H1 (cell line): ENCODE measurements at regions not wholly inside any gene's neighbourhood (a gene's known extent, or its start where the extent isn't known, plus 50 kb on each side); places are given as distances from the start of the nearest gene placed in this dataset.

ENCODE experiments used
- CTCF ChIA-PET: fragments of 300-600 bp; sonication (Branson Sonifier 250); formaldehyde crosslinking; loops from one replicate; lab custom pipeline; 2021; ENCODE audit not compliant: partially characterized antibody; lab: Charles Lee
- POLR2A ChIA-PET: fragments of 300-600 bp; sonication (Branson Sonifier 250); formaldehyde crosslinking; loops from one replicate; lab custom pipeline; 2021; ENCODE audit warnings: inconsistent platforms; ENCODE audit not compliant: partially characterized antibody; lab: Charles Lee
- DNase-seq, 2 experiments: peaks; one replicate each; pipeline versions ENCODE4 v3.0.0 to v3.0.0-alpha.2; 2010 to 2022; ENCODE audit warnings: low spot score in 2 of 2, low read depth in 1 of 2, mixed read lengths in 1 of 2
- FAIRE-seq: peaks from 2 replicates; lab custom pipeline; 2011; peaks lifted over from hg19 to GRCh38; lab: Jason Lieb, UNC
- H2AFZ ChIP-seq: 2 replicates; pipeline ENCODE4 v1.8.1; 2012; ENCODE audit warnings: low read length, inconsistent platforms
- H2AK5ac ChIP-seq: 2 replicates; pipeline ENCODE4 v1.6.1; 2013; ENCODE audit warnings: low read depth, low read length
- H2BK120ac ChIP-seq: replicated peaks from 2 replicates; pipeline ENCODE3; 2013; ENCODE audit warnings: low read depth, low read length, inconsistent platforms
- H2BK12ac ChIP-seq: 2 replicates; pipeline ENCODE4 v1.6.1; 2013; ENCODE audit warnings: low read depth, low read length
- H2BK15ac ChIP-seq: 2 replicates; pipeline ENCODE4 v1.6.1; 2013; ENCODE audit warnings: low read length
- H2BK20ac ChIP-seq: 2 replicates; pipeline ENCODE4 v1.6.1; 2013; ENCODE audit warnings: low read length
- H2BK5ac ChIP-seq: 2 replicates; pipeline ENCODE4 v1.6.1; 2013; ENCODE audit warnings: low read depth, low read length
- H3K14ac ChIP-seq: 2 replicates; pipeline ENCODE4 v1.6.1; 2013; ENCODE audit warnings: inconsistent platforms; ENCODE audit not compliant: insufficient read length
- H3K18ac ChIP-seq: 2 replicates; pipeline ENCODE4 v1.6.1; 2013; ENCODE audit warnings: low read length; ENCODE audit errors: extremely low read depth
- H3K23ac ChIP-seq: 2 replicates; pipeline ENCODE4 v1.6.1; 2013; ENCODE audit warnings: inconsistent platforms; ENCODE audit not compliant: insufficient read length
- H3K23me2 ChIP-seq: 2 replicates; pipeline ENCODE4 v1.6.1; 2013; ENCODE audit warnings: low read depth, low read length
- H3K27ac ChIP-seq: 2 replicates; pipeline ENCODE4 v1.6.1; 2011; ENCODE audit warnings: low read depth, low read length, inconsistent platforms
- H3K27me3 ChIP-seq, 4 experiments: replicated peaks in 1 of 4; 1 replicate in 1 of 4; 2 replicates in 3 of 4; pipeline versions ENCODE4 v1.6.1 to v1.8.1; 2011 to 2013; ENCODE audit warnings: low read length in 3 of 4, mild to moderate bottlenecking in 3 of 4, inconsistent platforms in 2 of 4, mixed read lengths in 2 of 4, moderate library complexity in 1 of 4; ENCODE audit not compliant: control insufficient read depth in 3 of 4, insufficient read depth in 3 of 4; ENCODE audit errors: extremely low read depth in 1 of 4
- H3K36me3 ChIP-seq, 4 experiments: 2 replicates each; pipeline versions ENCODE4 v1.6.1 to v1.8.1; 2011 to 2013; ENCODE audit warnings: mild to moderate bottlenecking in 4 of 4, low read length in 3 of 4, moderate library complexity in 2 of 4, control low read depth in 1 of 4, inconsistent platforms in 1 of 4; ENCODE audit not compliant: insufficient read depth in 4 of 4, control insufficient read depth in 2 of 4
- H3K4ac ChIP-seq: replicated peaks from 2 replicates; pipeline ENCODE3; 2013; ENCODE audit warnings: low read length, low read depth, mixed read lengths, inconsistent platforms; ENCODE audit not compliant: insufficient read length
- H3K4me1 ChIP-seq, 4 experiments: replicated peaks in 1 of 4; 1 replicate in 1 of 4; 2 replicates in 3 of 4; pipeline versions ENCODE4 v1.6.1 to v1.8.1; 2011 to 2013; ENCODE audit warnings: low read length in 3 of 4, inconsistent platforms in 2 of 4, mixed read lengths in 1 of 4; ENCODE audit not compliant: insufficient read depth in 4 of 4, control insufficient read depth in 3 of 4
- H3K4me2 ChIP-seq, 2 experiments: 2 replicates each; pipeline versions ENCODE4 v1.6.1 to v1.8.1; 2011 to 2013; ENCODE audit warnings: low read depth in 2 of 2, low read length in 2 of 2, control low read depth in 1 of 2, inconsistent platforms in 1 of 2, mild to moderate bottlenecking in 1 of 2; ENCODE audit not compliant: insufficient read depth in 1 of 2
- H3K4me3 ChIP-seq, 4 experiments: fragments of 200-600, 300-600 bp in 1 of 4; sonication (generic), shearing (Covaris generic), sonication (Bioruptor Twin) in 1 of 4; 2 replicates each; pipeline versions ENCODE4 v1.5.1 to v1.8.1; 2011 to 2016; ENCODE audit warnings: low read length in 4 of 4, low read depth in 3 of 4, control low read depth in 2 of 4, inconsistent platforms in 2 of 4, mild to moderate bottlenecking in 2 of 4, mixed read lengths in 1 of 4, moderate library complexity in 1 of 4; ENCODE audit not compliant: insufficient read depth in 2 of 4; ENCODE audit errors: extremely low read depth in 1 of 4
- H3K56ac ChIP-seq: replicated peaks from 2 replicates; pipeline ENCODE3; 2013; ENCODE audit warnings: low read depth, mild to moderate bottlenecking, mixed read lengths, low read length, inconsistent platforms; ENCODE audit not compliant: insufficient read length
- H3K79me1 ChIP-seq: 2 replicates; pipeline ENCODE4 v1.6.1; 2013; ENCODE audit warnings: low read depth, low read length, control low read depth
- H3K79me2 ChIP-seq, 2 experiments: 2 replicates each; pipeline versions ENCODE4 v1.6.1 to v1.8.1; 2012 to 2013; ENCODE audit warnings: low read length in 2 of 2, mild to moderate bottlenecking in 2 of 2, inconsistent platforms in 1 of 2; ENCODE audit not compliant: insufficient read depth in 2 of 2, control insufficient read depth in 1 of 2
- H3K9ac ChIP-seq, 4 experiments: replicated peaks in 1 of 4; 1 replicate in 1 of 4; 2 replicates in 3 of 4; pipeline versions ENCODE4 v1.6.1 to v1.8.1; 2011 to 2013; ENCODE audit warnings: low read depth in 3 of 4, low read length in 3 of 4, control low read depth in 2 of 4, mild to moderate bottlenecking in 2 of 4, moderate library complexity in 2 of 4, inconsistent platforms in 1 of 4; ENCODE audit errors: extremely low read depth in 1 of 4
- H3K9me3 ChIP-seq, 2 experiments: 2 replicates each; pipeline versions ENCODE4 v1.6.1 to v1.8.1; 2012 to 2013; ENCODE audit warnings: mild to moderate bottlenecking in 2 of 2, moderate library complexity in 2 of 2, control low read depth in 1 of 2, inconsistent platforms in 1 of 2, low read depth in 1 of 2, low read length in 1 of 2, mixed read lengths in 1 of 2; ENCODE audit not compliant: insufficient read depth in 2 of 2
- H4K20me1 ChIP-seq, 2 experiments: replicated peaks in 1 of 2; 2 replicates each; pipeline versions ENCODE3 to v1.8.1; 2011 to 2013; ENCODE audit warnings: inconsistent platforms in 2 of 2, low read length in 2 of 2, mild to moderate bottlenecking in 1 of 2; ENCODE audit not compliant: insufficient read depth in 2 of 2, control insufficient read depth in 1 of 2
- H4K5ac ChIP-seq: 2 replicates; pipeline ENCODE4 v1.6.1; 2013; ENCODE audit warnings: low read length, low read depth, mixed read lengths, inconsistent platforms; ENCODE audit not compliant: insufficient read length
- H4K8ac ChIP-seq: 2 replicates; pipeline ENCODE4 v1.8.0; 2013; ENCODE audit warnings: mild to moderate bottlenecking, moderate library complexity, low read length, inconsistent platforms; ENCODE audit not compliant: insufficient read depth; ENCODE audit errors: extremely low read depth
- H4K91ac ChIP-seq: replicated peaks from 2 replicates; pipeline ENCODE3; 2013; ENCODE audit warnings: low read length, mixed read lengths, inconsistent platforms; ENCODE audit not compliant: insufficient read length
- ASH2L ChIP-seq: fragments of 200-600, 300-600 bp; sonication (generic); IDR thresholded peaks from one replicate; pipeline ENCODE4 v1.7.1; 2017; ENCODE audit warnings: low read length
- CBX8 ChIP-seq: fragments of 300-800, 300-1000 bp; sonication (generic); IDR thresholded peaks from 2 replicates; pipeline ENCODE4 v1.7.1; 2016; ENCODE audit warnings: low read depth, low read length, borderline replicate concordance
- CEBPB ChIP-seq: IDR thresholded peaks from 2 replicates; pipeline ENCODE4 v1.6.1; 2012; ENCODE audit warnings: low read depth, low read length
- NANOG ChIP-seq: IDR thresholded peaks from 2 replicates; pipeline ENCODE4 v1.6.1; 2011; ENCODE audit warnings: low read length, low read depth, mild to moderate bottlenecking, inconsistent platforms; ENCODE audit not compliant: insufficient read depth, poor library complexity, severe bottlenecking
- SIN3A ChIP-seq, 2 experiments: IDR thresholded peaks in 1 of 2; conservative IDR thresholded peaks in 1 of 2; 2 replicates each; pipeline ENCODE4 v1.6.1; 2011 to 2012; ENCODE audit warnings: low read length in 2 of 2, improper control_type of control experiment in 1 of 2, low read depth in 1 of 2, mild to moderate bottlenecking in 1 of 2
- SP2 ChIP-seq: IDR thresholded peaks from 2 replicates; pipeline ENCODE4 v1.6.1; 2012; ENCODE audit warnings: mild to moderate bottlenecking, low read length, inconsistent platforms
- SRF ChIP-seq: IDR thresholded peaks from 2 replicates; pipeline ENCODE4 v1.6.1; 2011; ENCODE audit warnings: mild to moderate bottlenecking, low read depth, low read length, moderate library complexity
- WGBS, 2 experiments: shearing (Covaris generic) in 1 of 2; methylation state at CpG; one replicate each; pipeline versions ENCODE4 v1.1.6 to v1.1.7; 2013 to 2015; ENCODE audit warnings: low lambda C conversion rate in 2 of 2, mixed read lengths in 2 of 2, inconsistent platforms in 1 of 2, low coverage in 1 of 2, missing lambda C conversion rate in 1 of 2; ENCODE audit not compliant: insufficient replicate concordance in 2 of 2, insufficient coverage in 1 of 2, insufficient read length in 1 of 2; ENCODE audit errors: extremely low coverage in 1 of 2, missing lambda C conversion rate in 1 of 2; 5-methylcytosine and 5-hydroxymethylcytosine counted together

DNA sequence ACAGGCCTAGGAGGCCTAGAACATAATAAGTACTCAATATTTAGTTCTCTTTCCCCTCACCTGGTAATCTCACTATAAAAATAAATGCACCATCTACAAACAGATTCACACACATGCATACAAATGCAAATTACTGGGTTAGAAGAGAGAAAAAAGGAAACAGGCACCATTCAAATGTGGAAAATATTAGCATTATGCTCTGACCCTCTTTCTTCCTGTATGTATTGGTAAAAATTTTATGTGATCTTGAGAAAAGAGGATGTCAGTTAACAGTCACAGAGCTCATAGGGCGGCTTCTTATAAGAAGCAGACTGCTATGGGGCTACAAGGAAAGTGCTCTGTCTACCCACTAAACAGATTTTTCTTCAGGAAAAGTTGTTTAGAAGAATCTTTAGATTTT is 565.4 kb downstream of the LMO4 start:
- no peak overlapping the region for H2AFZ ChIP-seq
- H3K4me2 ChIP-seq, result no peak overlapping the region
- no peaks in the 10 kb centered on the region for H4K20me1 ChIP-seq
- H3K14ac ChIP-seq, result no peak overlapping the region
- H3K56ac ChIP-seq, result no peak overlapping the region
- CTCF ChIA-PET, result no interaction called here
- H3K4me1 ChIP-seq, result no peaks in the 10 kb centered on the region
- no peaks in the 10 kb centered on the region for H3K27me3 ChIP-seq
- H3K79me2 ChIP-seq, result no peaks in the 10 kb centered on the region
- no peak overlapping the region for H2BK120ac ChIP-seq
- H2AK5ac ChIP-seq, result no peak overlapping the region
- H3K79me1 ChIP-seq, result no peaks in the 10 kb centered on the region
- H4K91ac ChIP-seq, result no peak overlapping the region
- FAIRE-seq (no peak), DNase-seq (no peak)
- POLR2A ChIA-PET, result no interaction called here
- H3K4me3 ChIP-seq, result no peak overlapping the region
- no peaks in the 10 kb centered on the region for H3K23me2 ChIP-seq
- TF ChIP-seq NANOG (no peak), CBX8 (no peak), ASH2L (no peak), CEBPB (no peak), SRF (no peak), SIN3A (conservative IDR thresholded peaks at IDR 0.05 in 1 of 2, IDR thresholded peaks at IDR 0.05 in 1 of 2; ENCODE audit: low read depth in 1 of 2, low read length in 2 of 2) (no peak), SP2 (no peak)
- H3K4ac ChIP-seq, result no peak overlapping the region
- no peak overlapping the region for H2BK20ac ChIP-seq
- H2BK5ac ChIP-seq, result no peak overlapping the region
- no peak overlapping the region for H3K23ac ChIP-seq
- no peaks in the 10 kb centered on the region for H3K36me3 ChIP-seq
- H3K9ac ChIP-seq, result no peak overlapping the region
- no peak overlapping the region for H4K8ac ChIP-seq
- no peak overlapping the region for H3K27ac ChIP-seq
- no peak overlapping the region for H4K5ac ChIP-seq
- 81% methylated on average over 1 of the region's 1 CpG; no CpG with 5 or more reads in 1 of the 2 experiments for WGBS, 2 experiments
- no peaks in the 10 kb centered on the region for H3K9me3 ChIP-seq
- H2BK12ac ChIP-seq, result no peak overlapping the region
- H3K18ac ChIP-seq, result no peak overlapping the region
- H2BK15ac ChIP-seq, result no peak overlapping the region
